ENCODE measurements at regions not wholly inside any gene's neighbourhood (a gene's known extent, or its start where the extent isn't known, plus 50 kb on each side); places are given as distances from the start of the nearest gene placed in this dataset.
"Not testable (repeated sequence)": the region's sequence is repeated elsewhere in the genome, so short reads cannot be mapped to it uniquely, and the experiment has no call there.

DNA sequence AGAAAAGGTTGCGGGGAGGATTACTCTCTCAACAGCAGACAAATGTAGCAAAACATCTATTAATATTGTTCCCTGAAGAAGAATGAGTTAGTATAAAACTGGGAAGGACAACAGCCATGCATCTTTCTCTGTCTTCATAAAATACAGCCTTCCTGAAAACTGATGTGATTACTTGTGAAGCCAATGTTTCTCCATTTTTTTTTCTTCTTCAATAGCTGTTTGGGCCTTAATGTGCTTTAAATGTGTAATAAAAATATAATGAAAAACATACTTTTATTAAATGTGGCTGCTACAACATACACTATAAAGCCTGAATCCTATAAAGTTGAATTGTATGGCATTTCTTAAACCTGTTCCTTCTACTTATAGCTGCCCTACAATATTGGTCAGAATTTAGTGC lies 146.3 kb upstream of the LMCD1 start:
- DNase-seq, result no peak
- TF ChIP-seq, protein P1, sequence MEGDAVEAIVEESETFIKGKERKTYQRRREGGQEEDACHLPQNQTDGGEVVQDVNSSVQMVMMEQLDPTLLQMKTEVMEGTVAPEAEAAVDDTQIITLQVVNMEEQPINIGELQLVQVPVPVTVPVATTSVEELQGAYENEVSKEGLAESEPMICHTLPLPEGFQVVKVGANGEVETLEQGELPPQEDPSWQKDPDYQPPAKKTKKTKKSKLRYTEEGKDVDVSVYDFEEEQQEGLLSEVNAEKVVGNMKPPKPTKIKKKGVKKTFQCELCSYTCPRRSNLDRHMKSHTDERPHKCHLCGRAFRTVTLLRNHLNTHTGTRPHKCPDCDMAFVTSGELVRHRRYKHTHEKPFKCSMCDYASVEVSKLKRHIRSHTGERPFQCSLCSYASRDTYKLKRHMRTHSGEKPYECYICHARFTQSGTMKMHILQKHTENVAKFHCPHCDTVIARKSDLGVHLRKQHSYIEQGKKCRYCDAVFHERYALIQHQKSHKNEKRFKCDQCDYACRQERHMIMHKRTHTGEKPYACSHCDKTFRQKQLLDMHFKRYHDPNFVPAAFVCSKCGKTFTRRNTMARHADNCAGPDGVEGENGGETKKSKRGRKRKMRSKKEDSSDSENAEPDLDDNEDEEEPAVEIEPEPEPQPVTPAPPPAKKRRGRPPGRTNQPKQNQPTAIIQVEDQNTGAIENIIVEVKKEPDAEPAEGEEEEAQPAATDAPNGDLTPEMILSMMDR (IDR thresholded peaks at IDR 0.05; ENCODE audit: low read depth, low read length), result no peak
- H3K27me3 ChIP-seq, result no peaks in the 10 kb centered on the region
- H3K4me3 ChIP-seq (ENCODE audit: low read depth, low read length), result no peak overlapping the region
- H3K36me3 ChIP-seq, result no peaks in the 10 kb centered on the region
- H3K9me3 ChIP-seq, result no peaks in the 10 kb centered on the region
- no peaks in the 10 kb centered on the region for H3K4me1 ChIP-seq

DNA sequence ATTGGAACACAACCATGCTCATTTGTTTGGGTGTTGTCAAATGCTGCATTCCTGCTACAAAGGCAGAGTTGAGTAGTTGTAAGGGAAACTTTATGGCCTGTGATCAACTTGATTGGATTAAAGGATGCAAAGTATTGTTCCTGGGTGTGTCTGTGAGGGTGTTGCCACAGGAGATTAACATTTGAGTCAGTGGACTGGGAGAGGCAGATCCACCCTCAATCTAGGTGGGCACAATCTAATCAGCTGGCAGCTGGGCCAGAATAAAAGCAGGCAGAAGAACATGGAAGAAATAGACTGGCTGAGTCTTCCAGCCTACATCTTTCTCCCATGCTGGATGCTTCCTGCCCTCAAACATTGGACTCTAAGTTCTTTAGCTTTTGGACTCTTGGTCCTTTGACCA lies 145.6 kb upstream of the LMCD1 start:
- not testable (repeated sequence) for H3K4me1 ChIP-seq; H3K4me3 ChIP-seq (ENCODE audit: low read depth, low read length); H3K27me3 ChIP-seq; H3K36me3 ChIP-seq; H3K9me3 ChIP-seq; DNase-seq

DNA sequence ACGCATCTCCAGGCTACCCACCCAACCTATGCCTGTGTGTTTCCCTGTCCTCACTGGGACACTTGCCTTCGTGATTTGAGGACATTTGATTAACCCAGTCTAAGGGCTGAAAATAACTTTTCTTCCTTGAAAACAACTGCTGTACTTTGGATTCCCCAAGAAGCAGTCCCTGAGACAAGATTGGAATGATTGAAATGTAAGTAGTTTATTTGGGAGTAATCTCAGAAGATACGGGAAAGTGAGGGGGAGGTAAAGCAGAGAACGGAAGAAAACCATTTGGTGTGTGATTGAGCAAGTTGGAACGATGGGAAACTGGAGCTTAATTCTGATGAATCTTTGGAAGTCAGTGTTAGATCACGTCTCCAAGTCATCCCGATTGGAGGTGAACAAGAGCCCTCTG lies 143.8 kb upstream of the LMCD1 start:
- Histone ChIP-seq H3K27me3 (no peaks in the 10 kb centered on the region), H3K9me3 (no peaks in the 10 kb centered on the region), H3K36me3 (no peaks in the 10 kb centered on the region), H3K4me3 (ENCODE audit: low read depth, low read length) (no peak overlapping the region), H3K4me1 (no peaks in the 10 kb centered on the region)
- TF ChIP-seq, protein P1 (IDR thresholded peaks at IDR 0.05; ENCODE audit: low read depth, low read length), result no peak
- no peak for DNase-seq

DNA sequence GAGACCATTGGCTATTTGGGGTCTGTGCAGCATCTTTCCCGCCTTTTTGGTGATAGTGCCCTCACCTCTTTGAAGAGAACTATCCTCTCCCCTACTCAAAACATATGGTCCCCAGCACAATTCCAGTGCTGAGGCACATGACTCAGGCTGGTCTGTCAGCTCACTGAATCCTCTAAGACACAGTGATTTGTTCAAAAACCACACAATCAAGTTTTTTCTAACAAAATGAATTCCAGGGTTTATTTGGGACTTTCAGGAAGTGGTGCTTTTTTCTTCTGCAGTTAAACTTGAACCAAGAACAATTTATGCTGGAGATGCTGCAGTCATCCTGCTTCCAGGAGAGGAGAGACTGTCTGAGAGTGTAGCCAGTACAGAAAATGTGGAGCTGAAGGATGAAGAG lies 142.5 kb upstream of the LMCD1 start:
- Histone ChIP-seq H3K4me1 (no peaks in the 10 kb centered on the region), H3K4me3 (ENCODE audit: low read depth, low read length) (no peak overlapping the region), H3K9me3 (no peaks in the 10 kb centered on the region), H3K36me3 (no peaks in the 10 kb centered on the region), H3K27me3 (no peaks in the 10 kb centered on the region)
- DNase-seq, result no peak
- TF ChIP-seq, protein P1 (IDR thresholded peaks at IDR 0.05; ENCODE audit: low read depth, low read length), result no peak

DNA sequence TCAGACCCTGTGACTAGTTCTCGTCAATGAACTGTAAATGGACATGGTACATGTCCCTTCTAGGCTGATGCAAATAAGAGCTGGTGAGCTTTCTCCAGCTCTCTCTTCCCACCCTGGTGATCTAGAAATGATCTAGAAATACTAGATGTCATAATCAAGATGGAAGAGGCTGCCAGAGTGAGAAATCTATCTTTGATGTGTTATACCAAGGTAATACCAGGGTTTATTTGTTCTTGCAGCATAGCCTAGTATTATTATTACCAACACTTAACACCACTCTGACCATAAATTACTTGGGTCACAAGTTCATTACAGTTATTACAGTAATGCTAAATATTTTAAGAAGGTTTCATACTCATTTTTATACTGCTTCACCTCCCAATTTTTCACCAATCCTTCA lies 138.4 kb upstream of the LMCD1 start:
- no peaks in the 10 kb centered on the region for H3K9me3 ChIP-seq
- no peaks in the 10 kb centered on the region for H3K27me3 ChIP-seq
- no peak overlapping the region for H3K4me3 ChIP-seq (ENCODE audit: low read depth, low read length)
- TF ChIP-seq, protein P1 (IDR thresholded peaks at IDR 0.05; ENCODE audit: low read depth, low read length), result no peak
- no peaks in the 10 kb centered on the region for H3K4me1 ChIP-seq
- DNase-seq, result no peak
- no peaks in the 10 kb centered on the region for H3K36me3 ChIP-seq

DNA sequence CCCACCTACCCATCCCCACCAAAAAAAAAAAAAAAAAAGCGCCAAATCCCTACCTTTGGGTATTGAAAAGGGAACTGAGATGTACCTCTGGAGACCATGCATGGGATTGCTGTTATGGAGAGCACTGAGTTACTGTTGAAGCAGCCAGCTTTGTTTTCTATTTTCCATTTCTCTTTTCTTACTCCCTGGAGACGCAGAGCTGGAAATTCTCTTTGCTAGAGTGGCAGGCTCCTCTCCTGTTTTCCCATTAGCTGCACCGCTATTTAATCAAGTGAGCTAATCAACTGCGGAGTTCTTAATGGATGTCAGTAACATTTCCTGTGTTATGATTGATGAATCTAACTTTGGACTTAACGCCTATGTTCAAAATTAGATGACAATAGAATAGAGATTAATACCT lies 136.1 kb upstream of the LMCD1 start:
- Histone ChIP-seq H3K9me3 (no peaks in the 10 kb centered on the region), H3K4me1 (no peaks in the 10 kb centered on the region), H3K36me3 (no peaks in the 10 kb centered on the region), H3K27me3 (no peaks in the 10 kb centered on the region), H3K4me3 (ENCODE audit: low read depth, low read length) (no peak overlapping the region)
- TF ChIP-seq, protein P1 (IDR thresholded peaks at IDR 0.05; ENCODE audit: low read depth, low read length), result no peak
- DNase-seq, result no peak

DNA sequence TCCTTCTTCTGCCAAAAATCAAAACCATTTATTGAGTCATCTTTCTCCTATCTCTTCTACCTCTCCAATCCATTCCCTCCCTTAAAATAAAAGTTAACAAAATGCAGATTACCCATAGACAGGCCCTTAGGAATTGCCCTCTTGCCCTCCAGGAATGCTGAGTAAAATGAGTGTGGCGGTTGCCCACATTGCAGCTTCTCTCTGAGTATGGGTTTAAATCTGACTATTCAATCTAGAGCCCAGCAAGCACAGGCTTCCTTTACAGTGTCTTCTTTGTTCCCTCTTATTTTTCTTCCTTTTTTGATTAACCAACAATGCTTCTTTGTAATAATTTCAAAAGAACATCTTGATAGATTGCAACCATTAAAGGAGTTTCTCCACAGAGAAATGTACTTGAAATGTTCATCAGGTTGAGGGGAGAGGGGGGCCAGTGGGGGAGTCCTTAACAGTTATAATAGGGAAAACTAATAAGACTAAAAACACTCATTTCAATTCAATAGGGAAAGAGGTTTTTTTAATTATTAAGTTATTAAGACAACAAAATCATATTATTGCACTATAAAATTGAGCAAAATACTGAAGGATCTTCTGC lies 135.3 kb upstream of the LMCD1 start:
- TF ChIP-seq, protein P1 (IDR thresholded peaks at IDR 0.05; ENCODE audit: low read depth, low read length), result no peak
- no peak overlapping the region for H3K4me3 ChIP-seq (ENCODE audit: low read depth, low read length)
- H3K27me3 ChIP-seq, result no peaks in the 10 kb centered on the region
- DNase-seq, result no peak
- H3K4me1 ChIP-seq, result no peaks in the 10 kb centered on the region
- H3K9me3 ChIP-seq, result no peaks in the 10 kb centered on the region
- H3K36me3 ChIP-seq, result no peaks in the 10 kb centered on the region
